Endothelial cell of umbilical vein (primary cell): ENCODE measurements at regions not wholly inside any gene's neighbourhood (a gene's known extent, or its start where the extent isn't known, plus 50 kb on each side); places are given as distances from the start of the nearest gene placed in this dataset.

Experiments used
- BruUV-seq: library from RNA; stranded (reverse); fragments of 400-500 nt; replicated peaks from 2 replicates; lab custom pipeline; 2021; lab: Mats Ljungman, UMichigan
- CTCF ChIA-PET: fragments of 300-600, 350-600 bp; sonication (Branson Sonifier 250); formaldehyde crosslinking; loops from one replicate; lab custom pipeline; 2021; ENCODE audit warnings: antibody characterized with exemption, inconsistent platforms; lab: Charles Lee
- POLR2A ChIA-PET: fragments of 300-600, 350-600 bp; sonication (Branson Sonifier 250); formaldehyde crosslinking; loops from one replicate; lab custom pipeline; 2021; ENCODE audit warnings: antibody characterized with exemption, inconsistent platforms; lab: Charles Lee
- DNase-seq: peaks from one replicate; pipeline ENCODE4 v3.0.0-alpha.2; 2011; ENCODE audit warnings: low read depth, low spot score
- FAIRE-seq: peaks from 2 replicates; lab custom pipeline; 2011; peaks lifted over from hg19 to GRCh38; lab: Jason Lieb, UNC
- H2AFZ ChIP-seq: 2 replicates; pipeline ENCODE4 v1.6.0; 2012; ENCODE audit warnings: low read depth, low read length, control low read depth, inconsistent platforms
- H3K27ac ChIP-seq: 2 replicates; pipeline ENCODE4 v1.5.1; 2011; ENCODE audit warnings: low read depth, mild to moderate bottlenecking, control low read depth, low read length, moderate library complexity; ENCODE audit not compliant: insufficient read depth
- H3K27me3 ChIP-seq, 2 experiments: 2 replicates each; pipeline versions ENCODE4 v1.6.0 to v1.6.1; 2011; ENCODE audit warnings: low read length in 2 of 2, mixed read lengths in 1 of 2; ENCODE audit not compliant: control insufficient read depth in 2 of 2, insufficient read depth in 2 of 2
- H3K36me3 ChIP-seq, 2 experiments: 2 replicates in 1 of 2; 3 replicates in 1 of 2; pipeline ENCODE4 v1.5.1; 2011; ENCODE audit warnings: low read length in 2 of 2, mild to moderate bottlenecking in 1 of 2, moderate library complexity in 1 of 2; ENCODE audit not compliant: control insufficient read depth in 2 of 2, insufficient read depth in 2 of 2; ENCODE audit errors: extremely low read depth in 1 of 2
- H3K4me1 ChIP-seq: 3 replicates; pipeline ENCODE4 v1.5.1; 2011; ENCODE audit warnings: mild to moderate bottlenecking, low read length; ENCODE audit not compliant: control insufficient read depth, insufficient read depth; ENCODE audit errors: extremely low read depth
- H3K4me2 ChIP-seq: 2 replicates; pipeline ENCODE4 v1.6.1; 2011; ENCODE audit warnings: low read length, control low read depth, mixed read lengths; ENCODE audit not compliant: insufficient read depth
- H3K4me3 ChIP-seq, 3 experiments: fragments of 200-600 bp in 1 of 3; sonication (generic), shearing (Covaris generic) in 1 of 3; replicated peaks in 1 of 3; 2 replicates each; pipeline ENCODE4 v1.5.1; 2011 to 2016; ENCODE audit warnings: control low read depth in 3 of 3, low read length in 3 of 3, mild to moderate bottlenecking in 2 of 3, inconsistent platforms in 1 of 3, low read depth in 1 of 3, moderate library complexity in 1 of 3; ENCODE audit not compliant: insufficient read depth in 1 of 3
- H3K79me2 ChIP-seq: 2 replicates; pipeline ENCODE4 v1.6.0; 2012; ENCODE audit warnings: low read length, inconsistent platforms; ENCODE audit not compliant: control insufficient read depth, insufficient read depth
- H3K9ac ChIP-seq: replicated peaks from 2 replicates; pipeline ENCODE3; 2011; ENCODE audit warnings: low read length, control low read depth; ENCODE audit not compliant: insufficient read depth; ENCODE audit errors: extremely low read depth
- H3K9me1 ChIP-seq: replicated peaks from 3 replicates; pipeline ENCODE4 v1.6.0; 2011; ENCODE audit warnings: mild to moderate bottlenecking, low read length; ENCODE audit not compliant: control insufficient read depth, insufficient read depth; ENCODE audit errors: extremely low read depth
- H3K9me3 ChIP-seq: replicated peaks from 2 replicates; pipeline ENCODE4 v1.5.1; 2012; ENCODE audit warnings: low read length, inconsistent platforms; ENCODE audit not compliant: control insufficient read depth, insufficient read depth
- H4K20me1 ChIP-seq: replicated peaks from 2 replicates; pipeline ENCODE3; 2011; ENCODE audit warnings: mild to moderate bottlenecking, low read length; ENCODE audit not compliant: control insufficient read depth, insufficient read depth; ENCODE audit errors: extremely low read depth
- CTCF ChIP-seq, 2 donors: IDR thresholded peaks; 1 replicate in 1 of 2; 2 replicates in 1 of 2; pipeline ENCODE4 v1.5.1; 2011; ENCODE audit warnings: low read length in 2 of 2, mild to moderate bottlenecking in 2 of 2, moderate library complexity in 2 of 2, control low read depth in 1 of 2, inconsistent platforms in 1 of 2, low read depth in 1 of 2; ENCODE audit not compliant: insufficient read depth in 1 of 2; ENCODE audit errors: extremely low read depth in 1 of 2
- EZH2 ChIP-seq: IDR thresholded peaks from 2 replicates; pipeline ENCODE4 v1.6.1; 2012; ENCODE audit warnings: borderline replicate concordance, low read depth, mild to moderate bottlenecking, moderate library complexity, low read length, inconsistent platforms; ENCODE audit not compliant: severe bottlenecking
- FOS ChIP-seq: IDR thresholded peaks from 2 replicates; pipeline ENCODE4 v1.6.1; 2011; ENCODE audit warnings: mild to moderate bottlenecking, low read length, moderate library complexity, borderline replicate concordance; ENCODE audit not compliant: insufficient read depth
- GATA2 ChIP-seq: IDR thresholded peaks from 2 replicates; pipeline ENCODE4 v1.7.0; 2011; ENCODE audit warnings: low read depth, mild to moderate bottlenecking, moderate library complexity, mixed read lengths, low read length; ENCODE audit not compliant: insufficient read length, insufficient read depth
- JUN ChIP-seq: IDR thresholded peaks from 2 replicates; pipeline ENCODE4 v1.6.1; 2011; ENCODE audit warnings: borderline replicate concordance, low read depth; ENCODE audit not compliant: insufficient read length, insufficient read depth
- MAX ChIP-seq: IDR thresholded peaks from 2 replicates; pipeline ENCODE4 v1.6.1; 2011; ENCODE audit not compliant: insufficient read depth, insufficient read length
- MYC ChIP-seq: IDR thresholded peaks from one replicate; pipeline ENCODE4 v1.6.1; 2011; ENCODE audit warnings: mild to moderate bottlenecking, low read depth, low read length
- POLR2A ChIP-seq: IDR thresholded peaks from 2 replicates; pipeline ENCODE4 v1.6.1; 2012; ENCODE audit warnings: low read depth, mild to moderate bottlenecking, control low read depth, low read length
- POLR2AphosphoS5 ChIP-seq: IDR thresholded peaks from 2 replicates; pipeline ENCODE4 v1.6.1; 2012; ENCODE audit warnings: low read depth, mild to moderate bottlenecking, control low read depth, low read length, moderate library complexity; ENCODE audit not compliant: insufficient read depth
- dilution Hi-C: fragments of 300-500 bp; cut with MboI; formaldehyde crosslinking; loops from one replicate; pipeline ENCODE4 v1.15.0; 2019; ENCODE audit warnings: low sequenced_read_pairs; ENCODE audit not compliant: extremely low pct_ligation_motif_present
- intact Hi-C: fragments of 100-400 bp; cut with micrococcal nuclease; formaldehyde crosslinking; loops from one replicate; pipeline ENCODE4 v1.10.0; 2022

DNA sequence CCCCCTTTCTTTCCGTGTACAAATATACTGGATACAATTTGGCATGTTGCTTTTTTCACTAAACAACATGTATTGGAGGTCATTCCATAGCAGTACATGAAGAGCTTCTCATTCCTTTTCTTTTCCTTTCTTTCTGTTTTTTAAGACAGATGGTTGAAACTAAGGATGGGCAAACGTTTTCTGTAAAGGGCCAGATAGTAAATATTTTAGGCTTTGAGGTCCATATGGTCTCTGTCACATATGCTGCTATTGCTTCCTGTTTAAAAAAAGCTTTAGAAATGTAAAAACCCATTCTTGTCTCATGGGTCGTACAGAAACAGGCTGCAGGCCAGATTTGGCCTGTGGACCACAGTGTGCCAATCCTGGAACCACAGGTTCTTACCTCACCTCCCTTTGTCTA lies 160.1 kb downstream of the ACER2 start:
- POLR2A ChIA-PET = no interaction called here
- Histone ChIP-seq H3K36me3 (no peaks in the 10 kb centered on the region), H3K9me3 (no peaks in the 10 kb centered on the region), H3K79me2 (no peaks in the 10 kb centered on the region), H2AFZ (no peak overlapping the region), H3K4me1 (no peaks in the 10 kb centered on the region), H3K27me3 (no peaks in the 10 kb centered on the region), H3K9ac (no peak overlapping the region), H3K9me1 (no peaks in the 10 kb centered on the region), H3K4me3 (no peak overlapping the region), H3K4me2 (no peak overlapping the region), H4K20me1 (no peaks in the 10 kb centered on the region), H3K27ac (no peak overlapping the region)
- dilution Hi-C loops (no loop called here), intact Hi-C loops (no loop called here)
- DNase-seq (no peak), FAIRE-seq (no peak)
- CTCF ChIA-PET = no interaction called here
- no peak for TF ChIP-seq CTCF (IDR thresholded peaks at IDR 0.05; ENCODE audit: extremely low read depth in 1 of 2, insufficient read depth in 1 of 2, low read depth in 1 of 2, low read length in 2 of 2)
- TF ChIP-seq MAX = no peak
- TF ChIP-seq JUN = no peak
- TF ChIP-seq MYC = no peak
- no peak for TF ChIP-seq GATA2
- TF ChIP-seq POLR2A = no peak
- no peak for TF ChIP-seq FOS
- TF ChIP-seq POLR2AphosphoS5 = no peak
- TF ChIP-seq EZH2 = no peak
- BruUV-seq = no TSS peak
